Karpas-422 (cell line): ENCODE measurements at regions not wholly inside any gene's neighbourhood (a gene's known extent, or its start where the extent isn't known, plus 50 kb on each side); places are given as distances from the start of the nearest gene placed in this dataset.

Source experiments
- DNase-seq: peaks from one replicate; pipeline ENCODE4 v3.0.0-alpha.2; 2015
- H2AFZ ChIP-seq: fragments of 200-600 bp; sonication (generic); 2 replicates; pipeline ENCODE4 v1.6.1; 2014; ENCODE audit warnings: antibody characterized with exemption, low read length, mixed read lengths
- H3K27ac ChIP-seq: fragments of 200-600 bp; sonication (generic); 2 replicates; pipeline ENCODE4 v1.5.1; 2014; ENCODE audit warnings: mild to moderate bottlenecking, low read length, moderate library complexity
- H3K27me3 ChIP-seq: fragments of 200-600 bp; sonication (generic); 2 replicates; pipeline ENCODE4 v1.6.1; 2014; ENCODE audit warnings: low read length, mixed read lengths
- H3K36me3 ChIP-seq: fragments of 200-600 bp; sonication (generic); 2 replicates; pipeline ENCODE4 v1.6.1; 2014; ENCODE audit warnings: low read length, mixed read lengths; ENCODE audit not compliant: insufficient read depth
- H3K4me1 ChIP-seq: fragments of 200-600 bp; sonication (generic); 2 replicates; pipeline ENCODE4 v1.6.1; 2014; ENCODE audit warnings: mild to moderate bottlenecking, low read length, mixed read lengths
- H3K4me2 ChIP-seq: fragments of 200-600 bp; sonication (generic); 2 replicates; pipeline ENCODE4 v1.6.1; 2014; ENCODE audit warnings: low read length, low read depth, mild to moderate bottlenecking; ENCODE audit not compliant: poor library complexity, severe bottlenecking
- H3K4me3 ChIP-seq: fragments of 200-600 bp; sonication (generic); 2 replicates; pipeline ENCODE4 v1.5.1; 2014; ENCODE audit warnings: mild to moderate bottlenecking, antibody characterized with exemption, low read length, mixed read lengths
- H3K79me2 ChIP-seq: fragments of 200-600 bp; sonication (generic); 2 replicates; pipeline ENCODE4 v1.6.1; 2014; ENCODE audit warnings: mild to moderate bottlenecking, low read length, mixed read lengths
- H3K9ac ChIP-seq: fragments of 200-600 bp; sonication (generic); 2 replicates; pipeline ENCODE4 v1.6.0; 2014; ENCODE audit warnings: low read length
- H3K9me2 ChIP-seq: fragments of 200-600 bp; sonication (generic), shearing (Covaris generic); replicated peaks from 2 replicates; pipeline ENCODE4 v1.6.0; 2014; ENCODE audit warnings: mild to moderate bottlenecking, low read length, moderate library complexity; ENCODE audit not compliant: insufficient read depth
- H3K9me3 ChIP-seq: fragments of 300-700, 200-600 bp; sonication (generic); 2 replicates; pipeline ENCODE4 v1.6.1; 2014; ENCODE audit warnings: low read length, mixed read lengths
- H4K20me1 ChIP-seq: fragments of 200-600 bp; sonication (generic); 2 replicates; pipeline ENCODE4 v1.6.1; 2014; ENCODE audit warnings: mild to moderate bottlenecking, antibody characterized with exemption, low read length, low read depth; ENCODE audit not compliant: insufficient read depth

GRCh38 chr2:190136259-190136658, 73.7 kb upstream of the MSTN start:
- Histone ChIP-seq H3K4me3 (no peak overlapping the region), H3K79me2 (no peaks in the 10 kb centered on the region), H3K27me3 (no peaks in the 10 kb centered on the region), H3K4me2 (no peak overlapping the region), H3K9me2 (no peaks in the 10 kb centered on the region), H3K9me3 (no peaks in the 10 kb centered on the region; the same call in 1 of the 2 replicates), H3K27ac (no peak overlapping the region), H4K20me1 (no peaks in the 10 kb centered on the region), H3K4me1 (no peaks in the 10 kb centered on the region), H2AFZ (no peak overlapping the region), H3K36me3 (no peaks in the 10 kb centered on the region), H3K9ac (no peak overlapping the region)
- DNase-seq, result no peak

GRCh38 chr2:190129421-190130199, 67.1 kb upstream of the MSTN start:
- Histone ChIP-seq H3K4me3 (no peak overlapping the region), H3K4me2 (no peak overlapping the region), H2AFZ (no peak overlapping the region), H3K27ac (no peak overlapping the region), H3K9me3 (no peaks in the 10 kb centered on the region), H3K27me3 (no peaks in the 10 kb centered on the region), H3K4me1 (no peaks in the 10 kb centered on the region), H3K9me2 (no peaks in the 10 kb centered on the region), H4K20me1 (no peaks in the 10 kb centered on the region), H3K79me2 (no peaks in the 10 kb centered on the region), H3K36me3 (no peaks in the 10 kb centered on the region), H3K9ac (no peak overlapping the region)
- DNase-seq, result no peak

- no peaks in the 10 kb centered on the region for H3K36me3 ChIP-seq
- H3K4me1 ChIP-seq, result no peaks in the 10 kb centered on the region
- no peak overlapping the region for H3K4me2 ChIP-seq
These were observed 65.1 kb upstream of the MSTN start for GRCh38 chr2:190127651-190128050.

GRCh38 chr2:190126798-190127197, 64.3 kb upstream of the MSTN start:
- no peak overlapping the region for H3K27ac ChIP-seq

More at GRCh38 chr2:190127651-190128050, 65.1 kb upstream of the MSTN start:
- Histone ChIP-seq H4K20me1 (no peaks in the 10 kb centered on the region), H3K9me2 (no peaks in the 10 kb centered on the region), H2AFZ (no peak overlapping the region), H3K4me3 (no peak overlapping the region), H3K27me3 (no peaks in the 10 kb centered on the region), H3K79me2 (no peaks in the 10 kb centered on the region), H3K9me3 (no peaks in the 10 kb centered on the region), H3K9ac (no peak overlapping the region), H3K27ac (no peak overlapping the region)
- no peak for DNase-seq

GRCh38 chr2:190123956-190124355, 61.4 kb upstream of the MSTN start:
- Histone ChIP-seq H3K27me3 (no peaks in the 10 kb centered on the region), H3K4me2 (no peak overlapping the region), H3K4me3 (no peak overlapping the region), H3K9me3 (no peaks in the 10 kb centered on the region), H4K20me1 (no peaks in the 10 kb centered on the region), H2AFZ (no peak overlapping the region), H3K27ac (no peak overlapping the region), H3K36me3 (no peaks in the 10 kb centered on the region), H3K9me2 (no peaks in the 10 kb centered on the region), H3K4me1 (peaks cover 19% of the 10 kb centered on the region), H3K9ac (no peak overlapping the region), H3K79me2 (no peaks in the 10 kb centered on the region)
- no peak for DNase-seq

More at GRCh38 chr2:190126798-190127197, 64.3 kb upstream of the MSTN start:
- no peaks in the 10 kb centered on the region for H3K79me2 ChIP-seq
- H2AFZ ChIP-seq, result no peak overlapping the region
- no peaks in the 10 kb centered on the region for H3K27me3 ChIP-seq
- no peaks in the 10 kb centered on the region for H3K9me3 ChIP-seq
- no peaks in the 10 kb centered on the region for H3K9me2 ChIP-seq
- no peak overlapping the region for H3K4me3 ChIP-seq
- H3K9ac ChIP-seq, result no peak overlapping the region
- no peaks in the 10 kb centered on the region for H4K20me1 ChIP-seq
- H3K4me2 ChIP-seq, result no peak overlapping the region
- H3K4me1 ChIP-seq, result peaks cover 7% of the 10 kb centered on the region
- H3K36me3 ChIP-seq, result no peaks in the 10 kb centered on the region
- DNase-seq, result no peak

GRCh38 chr2:190121971-190122370, 59.4 kb upstream of the MSTN start:
- no peaks in the 10 kb centered on the region for H3K9me2 ChIP-seq
- H3K36me3 ChIP-seq, result no peaks in the 10 kb centered on the region
- no peaks in the 10 kb centered on the region for H3K79me2 ChIP-seq
- H3K9me3 ChIP-seq, result no peaks in the 10 kb centered on the region
- H3K4me2 ChIP-seq, result no peak overlapping the region
- H3K27ac ChIP-seq, result no peak overlapping the region
- peak; percentile 63 for DNase-seq
- H3K4me1 ChIP-seq, result peaks cover 19% of the 10 kb centered on the region
- no peaks in the 10 kb centered on the region for H4K20me1 ChIP-seq
- no peak overlapping the region for H3K4me3 ChIP-seq
- peak overlapping the region; percentile 80 for H2AFZ ChIP-seq
- H3K27me3 ChIP-seq, result no peaks in the 10 kb centered on the region
- H3K9ac ChIP-seq, result no peak overlapping the region

- Histone ChIP-seq H3K27me3 (no peaks in the 10 kb centered on the region), H2AFZ (no peak overlapping the region), H3K9me2 (no peaks in the 10 kb centered on the region), H3K27ac (no peak overlapping the region), H3K4me1 (peaks cover 19% of the 10 kb centered on the region), H3K9me3 (no peaks in the 10 kb centered on the region), H3K79me2 (no peaks in the 10 kb centered on the region), H3K36me3 (no peaks in the 10 kb centered on the region), H4K20me1 (no peaks in the 10 kb centered on the region), H3K9ac (no peak overlapping the region), H3K4me2 (no peak overlapping the region), H3K4me3 (no peak overlapping the region)
- DNase-seq, result no peak
These were observed 58.8 kb upstream of the MSTN start for GRCh38 chr2:190121305-190121704.

GRCh38 chr2:190119923-190120590, 57.5 kb upstream of the MSTN start:
- no peak overlapping the region for H3K9ac ChIP-seq
- H3K27ac ChIP-seq, result no peak overlapping the region
- H3K79me2 ChIP-seq, result no peaks in the 10 kb centered on the region
- no peak overlapping the region for H3K4me3 ChIP-seq
- no peak overlapping the region for H2AFZ ChIP-seq
- DNase-seq, result no peak
- H3K27me3 ChIP-seq, result no peaks in the 10 kb centered on the region
- no peaks in the 10 kb centered on the region for H3K9me3 ChIP-seq
- no peak overlapping the region for H3K4me2 ChIP-seq
- peaks cover 19% of the 10 kb centered on the region for H3K4me1 ChIP-seq
- no peaks in the 10 kb centered on the region for H4K20me1 ChIP-seq
- H3K36me3 ChIP-seq, result no peaks in the 10 kb centered on the region
- no peaks in the 10 kb centered on the region for H3K9me2 ChIP-seq
